ENCODE measurements at regions not wholly inside any gene's neighbourhood (a gene's known extent, or its start where the extent isn't known, plus 50 kb on each side); places are given as distances from the start of the nearest gene placed in this dataset.
"Not testable (repeated sequence)": the region's sequence is repeated elsewhere in the genome, so short reads cannot be mapped to it uniquely, and the experiment has no call there.

GRCh38 chr6:60671369-60671768 lies 1614.7 kb downstream of the KHDRBS2 start:
- no peaks in the 10 kb centered on the region for H3K36me3 ChIP-seq
- no peaks in the 10 kb centered on the region for H3K27me3 ChIP-seq (replicated peaks in 1 of 7)
- no peak for DNase-seq
- TF ChIP-seq POLR2AphosphoS5 (IDR thresholded peaks at IDR 0.05) (no peak), CTCF (IDR thresholded peaks at IDR 0.05 in 8 of 11, conservative IDR thresholded peaks at IDR 0.05 in 3 of 11) (no peak), POLR2A (IDR thresholded peaks at IDR 0.05) (no peak)
- intact Hi-C loops (cut with DNase I; ENCODE audit: low total_unique reads): no loop called here
- no peak overlapping the region for H3K27ac ChIP-seq
- H3K4me1 ChIP-seq: no peaks in the 10 kb centered on the region
- H3K9me3 ChIP-seq: peaks cover 0 to 68% (median 29%) of the 10 kb centered on the region in 8 donors
- no peak overlapping the region for H3K4me3 ChIP-seq

- no peaks in the 10 kb centered on the region for H3K36me3 ChIP-seq
- H3K27ac ChIP-seq: no peak overlapping the region
- no peaks in the 10 kb centered on the region for H3K4me1 ChIP-seq
- TF ChIP-seq CTCF (IDR thresholded peaks at IDR 0.05 in 8 of 11, conservative IDR thresholded peaks at IDR 0.05 in 3 of 11) (no peak), POLR2AphosphoS5 (IDR thresholded peaks at IDR 0.05) (no peak), POLR2A (IDR thresholded peaks at IDR 0.05) (no peak)
- no peaks in the 10 kb centered on the region for H3K27me3 ChIP-seq (replicated peaks in 1 of 7)
- H3K4me3 ChIP-seq: no peak overlapping the region
- no peak for DNase-seq
- H3K9me3 ChIP-seq: peaks cover 0 to 68% (median 24%) of the 10 kb centered on the region in 8 donors
- intact Hi-C loops (cut with DNase I; ENCODE audit: low total_unique reads): no loop called here
These were observed 1616.0 kb downstream of the KHDRBS2 start for GRCh38 chr6:60670036-60670435.

- DNase-seq: no peak
- intact Hi-C loops (cut with DNase I; ENCODE audit: low total_unique reads): no loop called here
- Histone ChIP-seq H3K36me3 (no peaks in the 10 kb centered on the region), H3K27ac (no peak overlapping the region), H3K9me3 (peaks cover 0 to 70% (median 24%) of the 10 kb centered on the region in 8 donors), H3K4me3 (no peak overlapping the region), H3K27me3 (replicated peaks in 1 of 7) (no peaks in the 10 kb centered on the region), H3K4me1 (no peaks in the 10 kb centered on the region)
- WGBS, 5 donors: 47 to 75% (median 58%) methylated on average over 1 of the region's 1 CpG
- no peak for TF ChIP-seq POLR2A (IDR thresholded peaks at IDR 0.05)
- no peak for TF ChIP-seq CTCF (IDR thresholded peaks at IDR 0.05 in 8 of 11, conservative IDR thresholded peaks at IDR 0.05 in 3 of 11)
- no peak for TF ChIP-seq POLR2AphosphoS5 (IDR thresholded peaks at IDR 0.05)
These were observed 1617.6 kb downstream of the KHDRBS2 start for GRCh38 chr6:60668428-60668827.

GRCh38 chr6:60663199-60663598 lies 1622.8 kb downstream of the KHDRBS2 start:
- intact Hi-C loops (cut with DNase I; ENCODE audit: low total_unique reads); H3K36me3 ChIP-seq; H3K4me1 ChIP-seq; H3K27me3 ChIP-seq (replicated peaks in 1 of 7); H3K27ac ChIP-seq; DNase-seq; H3K4me3 ChIP-seq: not testable (repeated sequence)
- WGBS, 5 donors: 58 to 86% (median 67%) methylated on average over 4 to 5 of the region's 5 CpGs
- H3K9me3 ChIP-seq: peaks cover 0 to 91% (median 57%) of the 10 kb centered on the region in 8 donors

- no peak overlapping the region for H3K4me3 ChIP-seq
- TF ChIP-seq CTCF (IDR thresholded peaks at IDR 0.05 in 8 of 11, conservative IDR thresholded peaks at IDR 0.05 in 3 of 11) (no peak), POLR2AphosphoS5 (IDR thresholded peaks at IDR 0.05) (no peak), POLR2A (IDR thresholded peaks at IDR 0.05) (no peak)
- no peak overlapping the region for H3K27ac ChIP-seq
- no peaks in the 10 kb centered on the region for H3K27me3 ChIP-seq (replicated peaks in 1 of 7)
- H3K4me1 ChIP-seq: no peaks in the 10 kb centered on the region
- DNase-seq: no peak
- peaks cover 0 to 46% (median 14%) of the 10 kb centered on the region in 8 donors for H3K9me3 ChIP-seq
- H3K36me3 ChIP-seq: no peaks in the 10 kb centered on the region
- intact Hi-C loops (cut with DNase I; ENCODE audit: low total_unique reads): no loop called here
- 89 to 94% (median 91%) methylated on average over 1 of the region's 1 CpG for WGBS, 5 donors
These were observed 1642.2 kb downstream of the KHDRBS2 start for GRCh38 chr6:60643870-60644269.

DNA sequence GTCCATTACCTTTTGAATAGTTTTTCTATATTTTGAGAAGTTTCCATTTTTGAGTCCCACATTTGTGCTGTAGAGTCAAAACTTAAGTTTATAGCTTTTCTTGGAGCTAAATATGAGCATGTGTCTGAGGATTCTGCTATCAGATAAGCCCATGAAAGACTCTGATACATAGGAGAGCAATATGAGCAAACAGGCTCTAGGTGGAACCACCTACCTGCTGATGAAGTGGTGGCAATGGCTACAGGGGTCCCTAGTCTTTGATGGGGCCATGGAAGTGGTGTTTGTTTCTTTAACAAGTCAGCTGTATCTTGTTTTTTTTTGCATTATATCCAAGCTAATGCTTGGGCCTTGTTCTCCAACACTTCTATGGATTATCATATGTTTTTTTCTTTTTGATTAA lies 1646.8 kb downstream of the KHDRBS2 start:
- H3K27me3 ChIP-seq (replicated peaks in 1 of 7); H3K4me1 ChIP-seq; DNase-seq; intact Hi-C loops (cut with DNase I; ENCODE audit: low total_unique reads); H3K4me3 ChIP-seq; H3K27ac ChIP-seq; H3K36me3 ChIP-seq: not testable (repeated sequence)
- H3K9me3 ChIP-seq: peaks cover 0 to 46% (median 17%) of the 10 kb centered on the region in 8 donors
